Thoracic aorta (tissue), 2 donors: ENCODE measurements at regions not wholly inside any gene's neighbourhood (a gene's known extent, or its start where the extent isn't known, plus 50 kb on each side); places are given as distances from the start of the nearest gene placed in this dataset.

Experiments used
- ATAC-seq: fragments of 150-250 bp; one replicate; pipeline ENCODE4 v1.8.0; 2017; ENCODE audit warnings: low read depth; ENCODE audit not compliant: insufficient number of reproducible peaks, low FRiP score
- DNase-seq: peaks from one replicate; pipeline ENCODE4 v3.0.0-alpha.2; 2020; ENCODE audit warnings: low spot score
- H3K27ac ChIP-seq, 2 donors: fragments of 200-600 bp; sonication (generic); 1 replicate in 1 of 2; 2 replicates in 1 of 2; pipeline ENCODE4 v1.5.1; 2016; ENCODE audit warnings: mild to moderate bottlenecking in 2 of 2, moderate library complexity in 2 of 2
- H3K27me3 ChIP-seq: fragments of 200-600 bp; sonication (generic); replicated peaks from 2 replicates; pipeline ENCODE4 v1.6.0; 2016; ENCODE audit warnings: mild to moderate bottlenecking; ENCODE audit not compliant: insufficient read depth
- H3K36me3 ChIP-seq: fragments of 200-600 bp; sonication (generic); one replicate; pipeline ENCODE4 v1.5.1; 2016
- H3K4me1 ChIP-seq, 2 donors: fragments of 200-600 bp; sonication (generic); 1 replicate in 1 of 2; 2 replicates in 1 of 2; pipeline versions ENCODE4 v1.5.1 to v1.6.0; 2016; ENCODE audit warnings: low read depth in 2 of 2, mild to moderate bottlenecking in 1 of 2; ENCODE audit not compliant: control insufficient read depth in 1 of 2
- H3K4me3 ChIP-seq: fragments of 200-600 bp; sonication (generic); 2 replicates; pipeline ENCODE4 v1.5.1; 2016; ENCODE audit warnings: mild to moderate bottlenecking
- H3K9me3 ChIP-seq: fragments of 200-600 bp; sonication (generic); 2 replicates; pipeline ENCODE4 v1.5.1; 2016
- TF ChIP-seq, protein P1 (sequence below): fragments of 200-600 bp; sonication (generic); IDR thresholded peaks from one replicate; pipeline ENCODE4 v1.5.1; 2019; ENCODE audit warnings: antibody characterized with exemption

DNA sequence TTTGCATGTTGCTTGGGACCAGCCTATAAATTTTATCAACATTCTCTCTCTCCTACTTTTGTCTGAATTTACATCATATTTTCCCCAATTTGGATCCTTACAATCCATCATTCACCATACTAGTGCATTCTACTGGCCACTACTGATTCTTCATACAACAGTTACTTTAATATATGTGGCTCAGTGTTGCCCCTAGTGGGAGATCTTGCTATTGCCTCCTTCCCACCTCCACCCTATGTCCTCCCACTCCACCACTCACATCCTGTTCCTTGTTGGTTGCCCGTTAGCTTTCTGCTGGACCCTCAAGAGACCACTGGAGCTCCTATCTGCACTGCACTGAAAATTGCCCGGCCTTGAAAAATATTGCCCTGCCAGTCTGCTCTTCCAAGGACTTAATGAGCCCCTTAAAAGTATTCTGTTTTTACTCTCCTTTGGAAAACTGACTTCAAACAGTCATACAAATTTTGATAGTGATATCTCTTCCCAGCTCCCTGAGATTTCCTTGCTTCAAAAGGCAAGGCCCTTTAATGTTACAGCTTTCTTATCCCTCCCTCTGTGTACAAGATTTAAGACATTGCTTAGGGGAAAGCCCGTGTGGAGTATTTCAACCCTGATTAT is 243.2 kb upstream of the TMEM229A start:
- Histone ChIP-seq H3K4me1 (no peaks in the 10 kb centered on the region), H3K9me3 (no peaks in the 10 kb centered on the region), H3K36me3 (no peaks in the 10 kb centered on the region), H3K27ac (no peak overlapping the region), H3K27me3 (no peaks in the 10 kb centered on the region), H3K4me3 (no peak overlapping the region)
- ATAC-seq (no peak), DNase-seq (no peak)
- TF ChIP-seq, protein P1, sequence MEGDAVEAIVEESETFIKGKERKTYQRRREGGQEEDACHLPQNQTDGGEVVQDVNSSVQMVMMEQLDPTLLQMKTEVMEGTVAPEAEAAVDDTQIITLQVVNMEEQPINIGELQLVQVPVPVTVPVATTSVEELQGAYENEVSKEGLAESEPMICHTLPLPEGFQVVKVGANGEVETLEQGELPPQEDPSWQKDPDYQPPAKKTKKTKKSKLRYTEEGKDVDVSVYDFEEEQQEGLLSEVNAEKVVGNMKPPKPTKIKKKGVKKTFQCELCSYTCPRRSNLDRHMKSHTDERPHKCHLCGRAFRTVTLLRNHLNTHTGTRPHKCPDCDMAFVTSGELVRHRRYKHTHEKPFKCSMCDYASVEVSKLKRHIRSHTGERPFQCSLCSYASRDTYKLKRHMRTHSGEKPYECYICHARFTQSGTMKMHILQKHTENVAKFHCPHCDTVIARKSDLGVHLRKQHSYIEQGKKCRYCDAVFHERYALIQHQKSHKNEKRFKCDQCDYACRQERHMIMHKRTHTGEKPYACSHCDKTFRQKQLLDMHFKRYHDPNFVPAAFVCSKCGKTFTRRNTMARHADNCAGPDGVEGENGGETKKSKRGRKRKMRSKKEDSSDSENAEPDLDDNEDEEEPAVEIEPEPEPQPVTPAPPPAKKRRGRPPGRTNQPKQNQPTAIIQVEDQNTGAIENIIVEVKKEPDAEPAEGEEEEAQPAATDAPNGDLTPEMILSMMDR: no peak

DNA sequence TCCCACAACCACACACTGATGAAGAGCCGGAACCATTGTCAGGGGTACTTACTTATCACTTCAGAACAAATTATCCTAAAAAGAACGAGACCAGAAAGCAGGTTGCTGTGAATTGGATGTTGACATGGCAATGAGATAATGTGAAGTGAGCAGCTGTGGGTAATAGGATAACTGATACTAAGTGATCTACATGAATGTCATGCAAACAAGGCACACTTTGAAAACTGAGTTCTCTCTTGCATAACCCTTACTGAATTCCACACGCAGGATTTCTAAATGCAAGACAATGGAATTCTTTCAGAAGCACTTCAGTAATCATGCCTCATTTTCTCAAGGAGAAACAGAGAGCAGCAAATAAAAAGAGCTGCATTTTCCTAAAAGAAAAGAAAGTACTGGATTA is 242.5 kb upstream of the TMEM229A start:
- Histone ChIP-seq H3K4me1 (no peaks in the 10 kb centered on the region), H3K27ac (no peak overlapping the region), H3K27me3 (no peaks in the 10 kb centered on the region), H3K9me3 (no peaks in the 10 kb centered on the region), H3K4me3 (no peak overlapping the region), H3K36me3 (no peaks in the 10 kb centered on the region)
- DNase-seq (no peak), ATAC-seq (no peak)
- TF ChIP-seq, protein P1: no peak

DNA sequence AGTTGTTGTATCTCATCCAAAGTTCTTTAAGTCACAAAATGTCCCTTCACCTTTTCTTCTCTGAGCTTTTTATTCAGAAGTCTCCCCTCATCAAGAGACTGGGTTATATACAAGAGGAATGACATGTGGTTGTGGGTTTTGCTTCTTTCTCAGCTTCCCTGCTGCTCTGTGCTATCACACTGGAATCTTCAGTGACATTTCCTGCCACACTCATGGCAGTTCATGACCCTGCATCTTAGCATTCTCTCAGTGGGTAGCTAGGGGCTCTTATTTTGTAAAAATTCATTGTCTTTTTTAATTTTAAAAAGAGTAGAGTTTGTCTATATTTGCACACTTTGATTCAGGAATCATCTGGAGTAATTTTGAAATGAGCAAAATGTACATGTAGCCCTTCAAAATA is 236.9 kb upstream of the TMEM229A start:
- Histone ChIP-seq H3K36me3 (no peaks in the 10 kb centered on the region), H3K4me1 (no peaks in the 10 kb centered on the region), H3K9me3 (no peaks in the 10 kb centered on the region), H3K27me3 (no peaks in the 10 kb centered on the region), H3K4me3 (no peak overlapping the region), H3K27ac (no peak overlapping the region)
- DNase-seq: no peak
- no peak for ATAC-seq
- TF ChIP-seq, protein P1: no peak

DNA sequence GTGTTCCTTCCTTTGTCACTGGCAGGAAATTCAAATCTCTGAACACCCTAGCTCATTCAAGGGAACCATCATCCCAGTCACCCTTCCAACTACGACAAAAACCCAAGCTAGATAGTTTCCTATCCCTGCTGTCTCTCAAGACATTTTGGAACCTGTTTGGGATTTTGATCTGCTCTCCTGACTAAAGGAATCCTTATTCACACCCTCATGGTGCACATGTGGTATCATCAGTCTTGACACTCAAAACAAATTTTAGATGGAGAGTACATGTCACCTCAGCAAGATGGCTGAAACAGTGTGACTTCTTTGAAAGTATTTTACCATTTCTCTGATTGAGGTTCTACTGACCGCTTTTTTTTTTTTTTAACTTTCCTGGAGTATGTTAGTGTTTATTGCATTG is 234.3 kb upstream of the TMEM229A start:
- TF ChIP-seq, protein P1: no peak
- H3K4me3 ChIP-seq: no peak overlapping the region
- H3K36me3 ChIP-seq: no peaks in the 10 kb centered on the region
- H3K27ac ChIP-seq: no peak overlapping the region
- ATAC-seq: no peak
- H3K27me3 ChIP-seq: no peaks in the 10 kb centered on the region
- DNase-seq: no peak
- no peaks in the 10 kb centered on the region for H3K4me1 ChIP-seq
- H3K9me3 ChIP-seq: no peaks in the 10 kb centered on the region

DNA sequence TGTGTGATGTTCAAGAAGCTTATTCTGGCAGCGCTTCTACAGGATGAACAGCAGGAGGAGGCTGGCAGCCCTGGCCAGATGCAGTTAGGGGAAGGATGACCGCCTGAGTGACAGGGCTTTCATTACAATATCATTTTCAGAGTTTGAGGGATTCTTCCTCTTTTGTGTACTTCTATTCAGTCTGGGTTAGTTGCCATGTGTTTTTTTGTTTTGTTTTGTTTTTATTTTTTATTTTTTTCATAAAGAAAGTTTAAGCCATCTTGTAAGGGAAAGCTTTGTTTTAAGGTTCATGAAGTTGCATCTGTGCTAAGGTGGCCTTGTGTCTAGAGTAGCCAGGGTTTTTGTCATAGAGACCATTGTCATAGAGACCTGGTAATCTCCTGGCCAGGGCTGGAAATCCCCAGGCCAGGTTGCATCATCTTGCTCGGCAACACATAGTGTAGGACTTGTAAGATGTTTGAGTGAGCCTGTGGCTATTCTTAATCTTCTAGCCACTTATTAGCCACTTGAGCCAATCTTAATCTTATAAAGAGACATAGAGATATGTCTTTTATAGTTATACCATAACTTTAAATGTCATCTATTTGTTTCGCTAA is 230.5 kb upstream of the TMEM229A start:
- DNase-seq (no peak), ATAC-seq (no peak)
- Histone ChIP-seq H3K36me3 (no peaks in the 10 kb centered on the region), H3K27me3 (no peaks in the 10 kb centered on the region), H3K4me1 (no peaks in the 10 kb centered on the region), H3K4me3 (no peak overlapping the region), H3K27ac (no peak overlapping the region), H3K9me3 (no peaks in the 10 kb centered on the region)
- TF ChIP-seq, protein P1: no peak
